HG02870 (cell line): ENCODE measurements at regions not wholly inside any gene's neighbourhood (a gene's known extent, or its start where the extent isn't known, plus 50 kb on each side); places are given as distances from the start of the nearest gene placed in this dataset.
"Not testable (repeated sequence)": the region's sequence is repeated elsewhere in the genome, so short reads cannot be mapped to it uniquely, and the experiment has no call there.

Experiments used
- ATAC-seq: cut with Tn5 transposase; IDR thresholded peaks from one replicate; pipeline ENCODE4 v1.9.1; 2021; ENCODE audit warnings: mild to moderate bottlenecking, moderate library complexity; ENCODE audit not compliant: unreplicated experiment

DNA sequence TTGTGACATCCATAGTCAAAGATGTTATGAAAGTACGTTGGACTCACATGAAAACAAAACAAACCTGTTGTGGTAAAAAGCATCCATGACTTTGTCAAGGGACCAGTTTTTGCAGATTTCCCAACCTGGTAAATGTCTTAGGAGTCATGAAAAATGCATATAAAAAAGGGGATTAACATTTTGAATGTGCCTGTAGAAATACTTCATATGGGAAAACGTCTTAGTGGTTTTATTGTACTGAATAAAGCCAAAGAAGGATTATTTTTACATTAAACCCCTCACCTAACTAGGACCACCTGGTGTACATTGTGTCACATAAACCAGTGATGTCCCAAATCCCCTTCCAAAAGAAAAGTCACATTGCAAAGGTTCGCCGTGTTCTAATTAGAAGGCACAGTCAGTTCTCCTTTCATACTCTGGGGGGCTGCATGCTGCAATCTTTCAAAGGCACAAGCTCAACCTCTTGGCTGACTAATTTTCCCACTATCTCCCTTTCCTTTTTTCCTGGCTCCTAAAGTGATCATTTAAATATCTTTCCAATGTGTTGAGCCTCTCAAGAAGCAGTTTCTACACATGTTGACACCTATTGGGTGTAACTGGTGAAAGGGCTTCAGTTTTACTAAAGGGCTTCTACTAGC is 119.8 kb upstream of the SPAG17 start:
- no peak for ATAC-seq

DNA sequence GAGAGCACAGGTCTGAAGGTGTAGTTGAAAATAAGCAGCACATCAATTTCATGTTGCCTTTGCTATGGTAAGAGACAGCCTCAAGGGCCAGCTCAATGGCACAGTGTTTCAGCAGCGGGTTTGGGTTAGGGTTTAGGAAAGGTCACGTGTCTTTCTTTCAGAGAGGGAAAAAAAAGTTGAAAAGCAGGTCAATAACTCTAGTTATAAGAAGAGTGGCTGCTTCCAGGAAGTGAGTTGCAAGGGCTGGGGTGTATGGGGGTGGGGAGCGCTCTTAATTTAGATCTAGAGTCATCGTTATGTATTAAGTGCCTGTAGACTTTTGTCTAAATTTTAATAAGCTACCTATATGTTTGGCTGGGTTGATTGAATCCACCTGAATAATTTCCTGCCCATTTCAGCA is 118.5 kb upstream of the SPAG17 start:
- ATAC-seq, result no peak

DNA sequence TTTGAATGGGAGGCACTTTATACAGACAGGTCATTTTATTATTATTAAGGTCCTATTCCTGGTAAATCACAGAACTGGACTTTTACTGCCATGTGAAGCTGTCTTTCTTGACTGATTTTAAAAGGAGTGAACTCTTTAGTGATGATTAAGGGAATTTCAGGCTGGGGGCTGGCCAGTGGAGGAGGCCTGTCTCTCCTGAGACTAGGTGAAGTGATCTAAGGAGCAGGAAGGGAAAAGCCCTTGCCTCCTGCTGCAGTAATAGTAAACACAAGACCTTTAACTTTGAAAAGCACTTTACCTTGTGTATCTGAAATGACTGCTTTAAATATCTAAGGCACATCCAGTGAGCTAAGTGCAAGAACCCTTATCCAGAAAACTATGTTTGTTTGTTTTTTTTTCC is 118.0 kb upstream of the SPAG17 start:
- ATAC-seq, result no peak

DNA sequence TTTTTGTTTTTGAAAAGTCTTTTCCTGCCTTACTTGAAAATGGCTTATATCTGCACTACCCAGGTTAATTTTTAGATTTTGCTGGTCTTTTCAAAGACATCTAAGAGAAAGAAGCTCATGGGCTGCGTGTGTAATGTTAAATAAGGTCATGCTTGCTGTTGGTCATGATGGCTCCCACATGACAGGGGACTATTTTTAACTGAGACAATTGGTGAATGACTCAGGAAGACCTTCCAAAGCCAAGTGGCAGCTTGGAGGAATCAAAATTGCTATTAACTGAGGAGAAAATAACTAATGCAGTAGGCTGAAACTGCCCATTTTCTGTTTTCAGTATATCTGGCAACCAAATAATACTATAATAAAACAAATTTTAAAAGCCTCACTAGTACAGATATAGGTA is 117.1 kb upstream of the SPAG17 start:
- ATAC-seq, result no peak

DNA sequence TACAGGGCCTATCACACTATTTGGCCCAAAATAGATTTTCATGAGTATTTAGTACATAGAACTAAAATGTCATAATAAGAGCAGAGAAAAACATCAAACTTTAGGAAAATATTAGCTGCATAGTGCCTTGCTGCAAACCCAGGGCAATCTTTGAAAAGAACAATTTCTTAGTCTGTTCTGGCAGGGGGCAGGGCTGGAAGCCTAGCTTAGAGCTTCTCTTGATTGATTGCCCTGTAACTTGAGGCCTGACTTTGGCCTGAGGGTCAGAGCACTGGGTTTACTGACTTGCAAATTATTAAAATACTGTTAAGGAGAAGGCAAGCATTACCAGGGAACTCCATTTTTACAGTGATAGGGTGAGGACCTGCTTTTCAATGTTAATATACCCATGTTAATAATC is 115.8 kb upstream of the SPAG17 start:
- ATAC-seq, result no peak

DNA sequence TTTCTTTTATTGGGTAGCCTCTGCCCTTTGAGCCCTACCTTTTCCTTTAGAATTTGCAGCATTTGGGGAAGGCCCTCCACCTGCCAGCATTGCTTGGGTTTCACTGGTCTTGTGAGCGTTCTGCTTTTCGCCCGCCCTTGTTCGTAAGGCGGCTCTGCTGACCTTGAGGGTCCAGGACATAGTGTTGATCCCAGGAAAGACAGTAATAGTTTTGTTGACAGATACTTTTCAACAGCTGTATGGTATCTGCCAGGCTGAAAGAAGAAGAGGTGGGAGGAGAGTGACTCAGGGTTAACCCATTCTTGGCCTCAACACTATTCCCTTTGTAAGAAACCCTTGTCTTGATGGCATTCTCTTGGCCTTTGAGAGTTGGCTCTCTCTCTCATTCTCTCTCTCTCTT is 113.4 kb upstream of the SPAG17 start:
- ATAC-seq, result no peak

DNA sequence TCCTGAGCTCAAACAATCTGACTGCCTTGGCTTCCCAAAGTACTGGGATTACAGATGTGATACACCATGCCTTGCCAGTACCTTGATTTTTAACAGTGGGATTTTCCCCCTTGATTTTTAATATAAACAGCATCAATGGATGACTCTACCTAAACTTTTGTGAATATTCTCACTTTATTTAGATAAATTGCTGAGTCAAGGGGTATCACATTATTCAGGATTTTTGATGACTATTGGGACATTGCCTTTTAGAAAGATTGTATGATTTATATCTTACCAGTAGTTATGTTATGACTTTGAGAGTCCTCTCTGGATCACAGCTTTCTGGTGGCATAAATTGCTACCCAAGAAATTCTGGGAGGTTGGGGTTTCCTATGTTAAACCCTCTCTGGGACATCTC is 112.5 kb upstream of the SPAG17 start:
- ATAC-seq, result no peak

DNA sequence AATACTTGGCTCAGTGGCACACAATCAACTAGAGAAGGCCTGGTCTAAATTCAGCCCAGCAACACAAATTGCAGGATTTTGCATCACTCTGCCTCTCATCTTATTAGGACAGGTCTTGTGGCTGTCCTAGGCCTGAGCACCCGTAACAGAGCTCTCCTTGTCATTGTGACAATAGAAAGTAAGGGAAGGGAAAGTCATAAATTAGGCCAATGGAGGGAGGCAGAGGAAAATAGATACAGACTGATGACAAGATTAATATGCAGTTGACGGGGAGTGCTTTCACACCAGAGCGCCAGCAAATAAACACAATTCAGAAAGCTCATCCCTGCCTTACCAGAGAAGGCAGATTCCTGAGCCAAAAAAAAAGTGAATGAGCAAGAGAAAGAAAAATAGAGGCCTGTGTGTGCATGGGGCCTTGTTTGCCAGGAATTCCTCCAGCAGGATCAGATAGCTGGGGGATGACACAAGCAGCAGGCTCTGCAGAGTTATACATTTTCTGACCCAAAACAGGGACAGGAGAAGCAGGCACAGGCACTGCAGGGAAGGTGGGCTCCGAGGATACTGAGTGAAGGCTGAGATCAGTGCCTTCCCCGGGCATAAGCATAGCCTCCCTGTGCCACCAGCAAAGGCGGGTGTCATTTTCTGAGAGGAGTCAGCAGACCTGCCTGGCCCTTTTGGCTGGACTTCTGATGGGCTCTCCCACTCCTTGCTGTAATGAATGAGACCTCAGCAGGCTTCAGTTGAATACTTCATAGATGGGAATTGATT is 110.0 kb upstream of the SPAG17 start:
- ATAC-seq, result no peak

DNA sequence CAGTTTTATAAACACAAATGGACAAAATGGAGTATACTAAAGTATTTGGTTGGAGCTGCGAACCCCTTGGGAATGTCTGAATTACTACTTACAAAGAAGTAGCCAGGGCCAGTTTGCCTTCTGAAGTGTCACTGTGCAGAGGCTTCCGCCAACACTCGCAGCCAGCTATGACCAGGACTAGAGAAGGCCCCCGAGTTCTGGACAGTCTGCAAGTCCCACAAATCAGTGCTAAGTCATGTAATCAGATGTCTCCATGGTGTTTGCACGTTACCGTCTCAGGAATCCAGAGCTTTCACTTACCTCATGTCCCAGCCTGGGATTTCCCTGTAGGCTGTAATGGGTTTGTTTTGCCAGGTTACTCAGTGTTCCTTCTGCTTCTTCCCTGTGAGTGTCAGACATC is 106.6 kb upstream of the SPAG17 start:
- ATAC-seq, result no peak

DNA sequence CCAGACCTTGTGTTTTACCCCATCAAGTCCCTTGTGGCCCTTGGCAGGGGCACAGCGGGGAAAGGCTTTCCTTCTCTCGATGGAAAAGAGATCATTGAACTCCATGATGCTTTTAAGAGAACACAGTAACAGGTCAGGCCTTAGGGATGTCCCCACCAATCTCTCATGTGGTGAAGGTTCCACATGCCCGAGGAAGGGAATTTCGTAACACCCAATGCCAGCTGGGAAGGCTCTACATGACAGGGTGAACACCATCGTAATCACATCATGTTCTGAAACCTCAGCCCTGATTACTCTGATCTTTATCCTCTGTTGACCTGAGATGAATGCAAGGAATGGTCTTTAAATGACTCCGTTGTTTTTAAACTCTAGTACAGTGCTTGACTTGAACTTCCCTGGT is 105.5 kb upstream of the SPAG17 start:
- no peak for ATAC-seq

DNA sequence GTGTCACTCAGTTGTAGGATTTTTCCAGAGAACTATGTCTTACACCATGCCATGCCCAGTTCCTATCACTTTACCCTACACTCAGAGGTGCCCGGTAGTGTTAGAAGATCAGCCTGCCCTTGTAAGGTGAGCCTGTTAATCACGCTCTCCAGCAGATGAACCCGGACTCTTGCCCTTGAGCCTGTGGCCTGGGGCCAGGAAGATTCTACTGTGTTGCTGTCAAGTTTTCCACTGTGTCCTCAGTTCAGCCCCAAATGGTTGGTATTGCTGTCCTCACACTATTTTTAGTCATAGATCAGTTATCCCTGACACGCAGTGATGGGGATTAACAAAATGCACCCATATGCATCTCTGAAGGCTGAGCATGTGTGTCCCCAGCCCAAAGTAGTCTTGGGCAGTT is 105.0 kb upstream of the SPAG17 start:
- ATAC-seq, result no peak

DNA sequence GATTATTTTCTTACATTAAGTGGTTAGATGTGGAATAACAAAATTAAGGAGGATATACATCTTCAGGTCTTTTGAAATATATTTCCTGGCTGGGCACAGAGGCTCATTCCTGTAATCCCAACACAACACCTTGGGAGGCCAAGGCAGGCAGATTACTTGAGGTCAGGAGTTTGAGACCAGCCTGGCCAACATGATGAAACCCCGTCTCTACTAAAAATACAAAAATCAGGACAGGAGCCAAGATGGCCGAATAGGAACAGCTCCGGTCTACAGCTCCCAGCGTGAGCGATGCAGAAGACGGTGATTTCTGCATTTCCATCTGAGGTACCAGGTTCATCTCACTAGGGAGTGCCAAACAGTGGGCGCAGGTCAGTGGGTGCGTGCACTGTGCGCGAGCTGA is 95.6 kb upstream of the SPAG17 start:
- ATAC-seq, result not testable (repeated sequence)

DNA sequence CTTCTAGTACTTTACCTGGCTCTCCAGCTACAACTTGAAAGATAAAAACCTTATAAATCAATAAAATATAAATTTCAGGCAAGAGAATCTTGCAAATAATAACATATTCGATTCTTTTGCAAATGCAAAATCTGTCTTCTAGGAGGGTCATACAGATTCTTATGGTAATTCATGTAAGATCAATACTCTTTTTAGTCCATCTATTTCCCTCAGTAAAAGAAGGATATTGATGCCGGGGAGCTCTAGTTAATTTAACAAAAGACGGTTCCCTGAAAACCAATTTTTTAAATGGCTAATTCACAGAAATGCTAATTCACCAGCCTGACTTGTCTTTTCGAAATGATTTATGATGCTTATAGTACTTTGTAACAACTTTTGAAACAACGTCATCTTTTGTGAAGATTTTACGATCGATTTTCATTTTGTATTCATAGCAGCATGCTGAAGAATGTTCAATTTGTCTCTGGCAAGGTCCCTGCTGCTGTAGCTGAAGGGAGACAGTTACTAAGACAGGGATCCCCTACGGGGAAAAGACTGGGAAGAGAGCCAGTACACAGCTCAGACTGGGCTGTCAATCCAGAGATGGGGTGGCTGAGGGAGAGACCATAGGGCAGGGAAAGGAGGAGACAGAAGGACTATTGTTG is 90.6 kb upstream of the SPAG17 start:
- ATAC-seq, result no peak

DNA sequence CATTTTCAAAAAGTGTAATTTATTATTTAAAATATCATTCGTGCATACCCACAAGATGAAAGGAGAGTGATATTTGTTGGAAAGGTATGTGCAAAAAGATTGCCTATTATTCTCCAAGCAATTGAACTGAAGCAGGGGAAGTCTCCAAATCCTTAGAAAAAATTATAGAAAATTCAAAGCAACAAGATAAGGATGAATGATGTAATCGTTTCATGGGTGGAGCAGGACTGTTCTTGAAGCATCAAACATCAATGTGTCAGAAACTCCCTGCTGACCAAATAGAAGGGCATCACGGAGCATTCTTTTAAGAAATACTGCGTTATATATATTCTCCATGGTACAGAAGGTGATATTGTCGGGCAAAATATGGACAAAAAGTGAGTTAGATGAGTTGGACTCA is 87.9 kb upstream of the SPAG17 start:
- ATAC-seq, result no peak

DNA sequence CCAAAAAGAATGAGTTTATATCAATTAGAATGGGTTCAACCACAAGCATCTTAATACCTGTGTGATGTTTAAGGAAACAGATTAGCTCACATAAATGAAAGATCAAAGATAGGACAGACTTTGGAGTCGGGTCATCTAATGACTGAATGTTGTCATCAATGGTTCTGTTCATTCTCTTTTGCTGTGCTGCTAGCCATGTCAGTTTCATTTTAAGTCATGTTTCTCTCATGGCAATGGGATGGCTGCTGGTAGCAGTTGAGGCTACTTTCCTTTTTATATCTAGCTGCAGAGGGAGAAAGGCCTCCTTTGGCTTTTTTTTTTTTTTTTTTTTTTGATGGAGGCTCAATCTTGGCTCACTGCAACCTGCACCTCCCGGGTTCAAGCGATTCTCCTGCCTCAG is 86.9 kb upstream of the SPAG17 start:
- ATAC-seq, result no peak

DNA sequence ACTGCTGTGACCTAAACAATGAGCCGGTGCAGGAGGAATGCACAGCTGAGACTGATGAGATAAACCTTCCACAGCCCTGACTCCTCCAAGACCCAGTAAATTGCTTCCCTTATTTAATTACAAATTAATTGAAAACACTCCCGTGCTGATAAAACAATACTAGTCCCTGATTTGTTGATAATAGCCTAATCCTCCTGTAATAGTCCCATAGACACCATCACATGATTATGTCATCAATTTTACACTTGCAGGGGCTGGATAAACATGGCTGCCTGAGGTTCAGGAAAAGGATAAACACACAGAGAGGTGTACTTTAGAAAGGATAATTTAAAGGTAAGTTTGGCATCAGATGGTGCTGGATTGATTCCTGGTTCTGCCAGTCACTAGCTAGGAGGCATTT is 84.6 kb upstream of the SPAG17 start:
- ATAC-seq, result no peak

DNA sequence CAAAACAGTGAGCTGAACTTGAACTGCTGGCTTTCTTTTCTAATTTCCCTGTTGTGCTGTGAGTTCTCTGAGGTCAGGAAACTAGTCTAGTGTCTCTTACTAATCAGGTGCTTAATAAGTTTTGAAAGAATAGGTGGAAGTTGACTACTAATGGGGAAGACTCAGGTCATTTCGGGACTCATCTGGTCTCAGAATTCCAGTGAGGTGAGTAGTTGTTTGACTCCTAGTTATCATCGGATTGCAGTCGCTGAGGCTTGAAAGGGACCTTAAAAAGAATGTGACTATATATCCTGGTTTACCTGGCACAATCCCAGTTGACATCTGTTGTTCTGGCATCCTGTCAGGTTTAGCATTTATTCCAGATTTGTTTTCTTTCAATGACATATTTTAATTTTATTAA is 81.4 kb upstream of the SPAG17 start:
- ATAC-seq, result no peak

DNA sequence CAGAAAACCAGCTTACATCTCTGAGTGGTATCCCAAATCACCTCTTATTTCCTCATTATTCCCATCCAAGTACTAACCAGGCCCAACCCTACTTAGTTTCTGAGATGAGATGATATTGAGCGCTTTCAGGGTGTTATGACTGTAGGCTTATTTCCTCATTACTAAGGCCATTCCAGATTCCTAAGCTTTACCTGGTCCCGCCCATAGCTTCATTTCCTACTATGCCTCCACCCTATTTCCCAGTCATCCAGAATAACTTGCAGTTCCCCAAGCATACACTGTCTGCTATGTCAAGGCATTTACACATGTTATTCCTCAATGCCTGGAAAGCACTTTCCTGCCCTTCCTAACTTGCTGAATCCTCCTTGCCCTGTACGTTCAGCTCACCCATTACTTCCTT is 79.3 kb upstream of the SPAG17 start:
- ATAC-seq, result no peak

DNA sequence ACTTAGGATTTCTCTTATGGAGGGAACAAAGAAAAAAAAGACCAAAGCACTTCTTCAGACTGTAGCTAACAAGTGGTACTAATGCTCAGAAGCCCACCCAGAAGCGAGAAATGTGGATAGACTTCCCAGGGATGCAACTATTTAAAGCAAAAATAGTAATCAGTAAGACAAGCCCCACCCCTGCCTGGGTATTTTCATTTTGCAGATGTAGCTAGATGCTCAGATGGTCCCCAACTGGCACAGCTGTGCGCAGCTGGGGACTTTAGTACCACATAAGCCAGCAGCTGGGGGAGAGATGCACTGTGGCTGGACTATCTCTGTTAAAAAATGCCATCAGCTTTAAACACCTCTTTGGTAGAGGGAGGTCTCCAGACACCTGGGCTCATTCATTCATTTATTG is 77.8 kb upstream of the SPAG17 start:
- ATAC-seq, result no peak

DNA sequence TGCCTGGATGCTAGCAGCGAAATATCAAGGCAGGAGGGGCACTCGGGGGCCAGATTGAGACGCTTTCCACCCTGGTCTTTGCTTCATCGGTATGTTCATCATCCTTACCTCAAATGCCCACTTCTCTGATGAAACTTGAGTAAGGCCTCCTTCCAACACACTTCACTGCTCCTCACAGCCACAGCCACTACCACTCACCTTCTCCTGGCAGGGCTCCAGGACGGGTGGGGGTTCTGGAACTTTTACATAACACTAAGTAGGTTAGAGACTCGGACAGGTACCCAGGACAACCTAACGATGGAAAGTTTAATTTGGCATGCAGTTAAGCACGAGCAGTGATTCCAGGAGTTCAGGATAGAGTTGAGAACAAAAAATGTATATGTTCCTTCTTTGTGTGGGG is 73.9 kb upstream of the SPAG17 start:
- no peak for ATAC-seq

DNA sequence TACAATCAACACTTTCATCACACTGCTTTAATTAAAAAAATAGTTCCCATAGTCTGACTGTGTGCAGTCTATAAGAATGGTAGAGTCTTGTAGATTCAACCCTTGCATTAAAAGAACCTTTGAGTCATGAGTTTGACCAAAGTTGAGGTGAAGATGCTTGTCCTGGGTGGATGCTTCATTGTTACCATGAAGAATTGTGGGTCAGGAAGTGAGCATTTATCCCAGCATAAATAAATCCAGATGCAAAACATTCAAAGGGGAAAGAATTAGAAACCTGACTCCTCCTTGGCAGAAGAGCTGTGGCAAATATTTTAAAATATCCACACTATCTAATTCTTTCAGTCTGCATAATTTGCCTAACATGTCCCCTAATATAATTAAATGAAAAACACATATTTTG is 72.9 kb upstream of the SPAG17 start:
- ATAC-seq, result no peak
